Thyroid gland (tissue), 4 donors: ENCODE measurements at regions not wholly inside any gene's neighbourhood (a gene's known extent, or its start where the extent isn't known, plus 50 kb on each side); places are given as distances from the start of the nearest gene placed in this dataset.

Experiments used
- DNase-seq, 2 donors: peaks; one replicate each; pipeline ENCODE4 v3.0.0-alpha.2; 2019
- H3K27ac ChIP-seq, 3 donors: fragments of 200-600 bp; sonication (generic); 1 replicate in 2 of 3; 2 replicates in 1 of 3; pipeline ENCODE4 v1.5.1; 2016 to 2019; ENCODE audit warnings: mild to moderate bottlenecking in 1 of 3, moderate library complexity in 1 of 3
- H3K27me3 ChIP-seq: fragments of 200-600 bp; sonication (generic); one replicate; pipeline ENCODE4 v1.5.1; 2019
- H3K36me3 ChIP-seq, 2 donors: fragments of 200-600 bp; sonication (generic); one replicate each; pipeline ENCODE4 v1.5.1; 2016 to 2019
- H3K4me1 ChIP-seq, 2 donors: fragments of 200-600 bp; sonication (generic); one replicate each; pipeline ENCODE4 v1.5.1; 2017 to 2019
- H3K4me3 ChIP-seq, 3 donors: fragments of 200-600 bp; sonication (generic); replicated peaks in 1 of 3; 1 replicate in 2 of 3; 2 replicates in 1 of 3; pipeline ENCODE4 v1.5.1; 2016; ENCODE audit warnings: mild to moderate bottlenecking in 1 of 3
- H3K9me3 ChIP-seq: fragments of 200-600 bp; sonication (generic); one replicate; pipeline ENCODE4 v1.5.1; 2017
- CTCF ChIP-seq, 6 experiments: fragments of 200-600 bp in 3 of 6; fragments of 450-650 bp in 3 of 6; sonication (generic) in 3 of 6; IDR thresholded peaks; one replicate each; pipeline ENCODE4 v1.5.1; 2016 to 2019; ENCODE audit warnings: antibody characterized with exemption in 6 of 6, mild to moderate bottlenecking in 2 of 6, inconsistent platforms in 1 of 6, moderate library complexity in 1 of 6
- POLR2A ChIP-seq, 2 donors: fragments of 450-650 bp; IDR thresholded peaks; one replicate each; pipeline ENCODE4 v1.6.1; 2017; ENCODE audit warnings: antibody characterized with exemption in 2 of 2, mild to moderate bottlenecking in 2 of 2, moderate library complexity in 1 of 2
- WGBS, 2 donors: methylation state at CpG; one replicate each; pipeline ENCODE4 v1.1.5; 2017; 5-methylcytosine and 5-hydroxymethylcytosine counted together
- intact Hi-C: fragments of 100-400 bp; cut with DNase I; formaldehyde crosslinking; loops from one replicate; pipeline ENCODE4 v1.15.1; 2023

GRCh38 chr1:232725305-232726047 lies 79.7 kb upstream of the MAP10 start:
- Histone ChIP-seq H3K36me3 (no peaks in the 10 kb centered on the region), H3K9me3 (no peaks in the 10 kb centered on the region), H3K4me3 (no peak overlapping the region), H3K4me1 (peaks cover 0 to 4% of the 10 kb centered on the region in 2 donors), H3K27ac (no peak overlapping the region), H3K27me3 (no peaks in the 10 kb centered on the region)
- WGBS, 2 donors, result 90 to 91% methylated on average over 6 of the region's 6 CpGs
- no peak for TF ChIP-seq POLR2A (IDR thresholded peaks at IDR 0.05)
- TF ChIP-seq CTCF (IDR thresholded peaks at IDR 0.05), result no peak
- intact Hi-C loops, result no loop called here
- no peak for DNase-seq

- no peak for DNase-seq
- intact Hi-C loops, result no loop called here
- H3K36me3 ChIP-seq, result no peaks in the 10 kb centered on the region
- H3K4me1 ChIP-seq, result peaks cover 0 to 4% of the 10 kb centered on the region in 2 donors
- WGBS, 2 donors, result 74 to 78% methylated on average over 8 of the region's 8 CpGs
- TF ChIP-seq CTCF (IDR thresholded peaks at IDR 0.05) (no peak), POLR2A (IDR thresholded peaks at IDR 0.05) (no peak)
- no peak overlapping the region for H3K27ac ChIP-seq
- no peaks in the 10 kb centered on the region for H3K27me3 ChIP-seq
- H3K9me3 ChIP-seq, result no peaks in the 10 kb centered on the region
- H3K4me3 ChIP-seq, result no peak overlapping the region
These were observed 79.0 kb upstream of the MAP10 start for GRCh38 chr1:232726048-232726779.

- DNase-seq, result no peak
- no peak for TF ChIP-seq POLR2A (IDR thresholded peaks at IDR 0.05)
- no peak for TF ChIP-seq CTCF (IDR thresholded peaks at IDR 0.05)
- Histone ChIP-seq H3K36me3 (no peaks in the 10 kb centered on the region), H3K9me3 (no peaks in the 10 kb centered on the region), H3K27me3 (no peaks in the 10 kb centered on the region), H3K4me1 (peaks cover 0 to 4% of the 10 kb centered on the region in 2 donors), H3K4me3 (no peak overlapping the region), H3K27ac (no peak overlapping the region)
- intact Hi-C loops, result no loop called here
- WGBS, 2 donors, result 77 to 80% methylated on average over 6 of the region's 6 CpGs
These were observed 76.5 kb upstream of the MAP10 start for GRCh38 chr1:232728507-232729263.

GRCh38 chr1:232732344-232732910 lies 72.8 kb upstream of the MAP10 start:
- no peak for TF ChIP-seq CTCF (IDR thresholded peaks at IDR 0.05)
- TF ChIP-seq POLR2A (IDR thresholded peaks at IDR 0.05), result no peak
- Histone ChIP-seq H3K9me3 (no peaks in the 10 kb centered on the region), H3K27ac (no peak overlapping the region), H3K4me1 (peaks cover 0 to 4% of the 10 kb centered on the region in 2 donors), H3K4me3 (no peak overlapping the region), H3K36me3 (no peaks in the 10 kb centered on the region), H3K27me3 (no peaks in the 10 kb centered on the region)
- intact Hi-C loops, result no loop called here
- DNase-seq, result no peak
- 86 to 94% methylated on average over 1 of the region's 1 CpG for WGBS, 2 donors
